ENCODE measurements at regions not wholly inside any gene's neighbourhood (a gene's known extent, or its start where the extent isn't known, plus 50 kb on each side); places are given as distances from the start of the nearest gene placed in this dataset.

DNA sequence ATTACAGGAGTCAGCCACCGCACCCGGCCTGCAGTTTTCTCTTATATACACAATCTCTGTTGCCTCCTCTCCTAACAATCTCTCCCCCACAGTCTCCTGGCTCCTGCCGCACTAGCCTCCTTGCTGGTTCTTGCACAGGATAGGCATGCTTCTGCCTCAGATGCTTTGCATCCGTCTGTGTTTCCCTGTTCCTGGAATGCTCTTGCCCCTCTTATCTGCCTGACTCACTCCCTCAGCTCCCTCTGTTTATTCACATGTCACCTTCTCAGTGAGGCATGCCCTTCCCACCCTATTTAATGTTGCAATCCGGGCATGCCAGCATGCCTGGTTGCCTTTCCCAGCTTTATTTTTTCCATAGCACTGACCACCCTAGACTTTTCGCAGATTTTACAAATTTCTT, 161.9 kb downstream of the PHF8 start:
- TF ChIP-seq RFX1 (IDR thresholded peaks at IDR 0.05) (no peak), CEBPB (tag; IDR thresholded peaks at IDR 0.05) (no peak), SIN3A (IDR thresholded peaks at IDR 0.05; ENCODE audit: borderline replicate concordance in 2 of 2, control insufficient read depth in 1 of 2, low read depth in 2 of 2, low read length in 2 of 2) (no peak), ZNF274 (IDR thresholded peaks at IDR 0.05; ENCODE audit: borderline replicate concordance, low read depth, low read length) (no peak)
- TF ChIP-seq, protein P1, sequence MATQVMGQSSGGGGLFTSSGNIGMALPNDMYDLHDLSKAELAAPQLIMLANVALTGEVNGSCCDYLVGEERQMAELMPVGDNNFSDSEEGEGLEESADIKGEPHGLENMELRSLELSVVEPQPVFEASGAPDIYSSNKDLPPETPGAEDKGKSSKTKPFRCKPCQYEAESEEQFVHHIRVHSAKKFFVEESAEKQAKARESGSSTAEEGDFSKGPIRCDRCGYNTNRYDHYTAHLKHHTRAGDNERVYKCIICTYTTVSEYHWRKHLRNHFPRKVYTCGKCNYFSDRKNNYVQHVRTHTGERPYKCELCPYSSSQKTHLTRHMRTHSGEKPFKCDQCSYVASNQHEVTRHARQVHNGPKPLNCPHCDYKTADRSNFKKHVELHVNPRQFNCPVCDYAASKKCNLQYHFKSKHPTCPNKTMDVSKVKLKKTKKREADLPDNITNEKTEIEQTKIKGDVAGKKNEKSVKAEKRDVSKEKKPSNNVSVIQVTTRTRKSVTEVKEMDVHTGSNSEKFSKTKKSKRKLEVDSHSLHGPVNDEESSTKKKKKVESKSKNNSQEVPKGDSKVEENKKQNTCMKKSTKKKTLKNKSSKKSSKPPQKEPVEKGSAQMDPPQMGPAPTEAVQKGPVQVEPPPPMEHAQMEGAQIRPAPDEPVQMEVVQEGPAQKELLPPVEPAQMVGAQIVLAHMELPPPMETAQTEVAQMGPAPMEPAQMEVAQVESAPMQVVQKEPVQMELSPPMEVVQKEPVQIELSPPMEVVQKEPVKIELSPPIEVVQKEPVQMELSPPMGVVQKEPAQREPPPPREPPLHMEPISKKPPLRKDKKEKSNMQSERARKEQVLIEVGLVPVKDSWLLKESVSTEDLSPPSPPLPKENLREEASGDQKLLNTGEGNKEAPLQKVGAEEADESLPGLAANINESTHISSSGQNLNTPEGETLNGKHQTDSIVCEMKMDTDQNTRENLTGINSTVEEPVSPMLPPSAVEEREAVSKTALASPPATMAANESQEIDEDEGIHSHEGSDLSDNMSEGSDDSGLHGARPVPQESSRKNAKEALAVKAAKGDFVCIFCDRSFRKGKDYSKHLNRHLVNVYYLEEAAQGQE (IDR thresholded peaks at IDR 0.05; ENCODE audit: borderline replicate concordance) = no peak
- TF ChIP-seq, protein P1 (CRISPR knock-in tag; IDR thresholded peaks at IDR 0.05; ENCODE audit: low read depth) = no peak
